HG03280 (cell line): ENCODE measurements at regions not wholly inside any gene's neighbourhood (a gene's known extent, or its start where the extent isn't known, plus 50 kb on each side); places are given as distances from the start of the nearest gene placed in this dataset.
"Not testable (repeated sequence)": the region's sequence is repeated elsewhere in the genome, so short reads cannot be mapped to it uniquely, and the experiment has no call there.

Experiments used
- ATAC-seq: cut with Tn5 transposase; IDR thresholded peaks from one replicate; pipeline ENCODE4 v1.9.1; 2021; ENCODE audit warnings: mild to moderate bottlenecking, moderate library complexity; ENCODE audit not compliant: unreplicated experiment

DNA sequence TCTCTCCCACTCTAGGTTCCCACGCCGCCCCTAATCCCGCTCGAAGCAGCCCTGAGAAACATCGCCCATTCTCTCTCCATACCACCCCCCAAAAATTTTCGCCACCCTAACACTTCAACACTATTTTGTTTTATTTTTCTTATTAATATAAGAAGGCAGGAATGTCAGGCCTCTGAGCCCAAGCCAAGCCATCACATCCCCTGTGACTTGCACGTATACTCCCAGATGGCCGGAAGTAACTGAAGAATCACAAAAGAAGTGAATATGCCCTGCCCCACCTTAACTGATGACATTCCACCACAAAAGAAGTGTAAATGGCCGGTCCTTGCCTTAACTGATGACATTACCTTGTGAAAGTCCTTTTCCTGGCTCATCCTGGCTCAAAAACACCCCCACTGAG lies 127.2 kb upstream of the ADCY2 start:
- not testable (repeated sequence) for ATAC-seq

- ATAC-seq = no peak
Observed at GRCh38 chr5:7269591-7270274, 126.2 kb upstream of the ADCY2 start.

- no peak for ATAC-seq
Observed at GRCh38 chr5:7271435-7272084, 124.4 kb upstream of the ADCY2 start.

GRCh38 chr5:7272408-7272965 lies 123.5 kb upstream of the ADCY2 start:
- no peak for ATAC-seq

GRCh38 chr5:7274203-7274602 lies 121.7 kb upstream of the ADCY2 start:
- no peak for ATAC-seq

- not testable (repeated sequence) for ATAC-seq
Observed at GRCh38 chr5:7289634-7290033, 106.3 kb upstream of the ADCY2 start.

DNA sequence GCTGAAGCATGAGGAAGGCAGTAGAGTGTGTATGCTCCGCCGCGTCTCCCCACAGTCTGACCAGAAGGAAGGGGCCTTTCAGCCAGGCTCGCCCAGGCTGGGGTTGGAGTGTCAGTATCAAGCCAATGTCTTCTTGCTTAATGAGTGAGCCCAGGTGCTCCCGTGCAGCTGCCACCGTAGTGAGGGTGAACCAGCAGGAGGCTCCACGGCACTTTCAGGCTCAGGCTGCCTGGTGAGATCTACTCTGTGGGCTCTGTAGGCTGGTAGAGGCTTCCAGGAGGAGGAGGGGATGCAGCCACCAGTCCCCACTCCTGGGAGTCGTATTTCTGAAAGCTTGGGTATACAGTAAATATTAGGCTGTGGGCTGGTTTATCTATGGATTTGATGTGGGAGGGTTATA lies 98.1 kb upstream of the ADCY2 start:
- not testable (repeated sequence) for ATAC-seq

DNA sequence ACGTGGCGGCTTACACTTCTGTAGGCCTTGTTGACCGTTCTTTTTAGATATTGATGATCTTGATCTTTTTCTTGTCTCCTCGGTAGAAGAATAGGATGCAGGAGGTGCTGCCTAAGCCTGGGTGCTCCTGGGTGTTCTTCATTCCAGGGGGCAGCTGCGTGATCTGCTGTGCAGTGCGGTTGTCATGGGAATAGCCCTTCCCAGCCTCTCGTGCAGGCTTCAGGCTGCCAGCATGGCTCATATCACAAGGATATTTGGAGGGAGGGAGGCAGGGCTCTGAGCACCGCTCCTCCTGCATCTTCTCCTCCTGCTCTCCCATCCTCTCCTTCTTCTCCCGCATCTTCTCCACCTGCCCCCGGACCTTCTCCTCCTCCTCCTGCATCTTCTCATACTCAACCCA lies 96.2 kb upstream of the ADCY2 start:
- ATAC-seq = not testable (repeated sequence)

DNA sequence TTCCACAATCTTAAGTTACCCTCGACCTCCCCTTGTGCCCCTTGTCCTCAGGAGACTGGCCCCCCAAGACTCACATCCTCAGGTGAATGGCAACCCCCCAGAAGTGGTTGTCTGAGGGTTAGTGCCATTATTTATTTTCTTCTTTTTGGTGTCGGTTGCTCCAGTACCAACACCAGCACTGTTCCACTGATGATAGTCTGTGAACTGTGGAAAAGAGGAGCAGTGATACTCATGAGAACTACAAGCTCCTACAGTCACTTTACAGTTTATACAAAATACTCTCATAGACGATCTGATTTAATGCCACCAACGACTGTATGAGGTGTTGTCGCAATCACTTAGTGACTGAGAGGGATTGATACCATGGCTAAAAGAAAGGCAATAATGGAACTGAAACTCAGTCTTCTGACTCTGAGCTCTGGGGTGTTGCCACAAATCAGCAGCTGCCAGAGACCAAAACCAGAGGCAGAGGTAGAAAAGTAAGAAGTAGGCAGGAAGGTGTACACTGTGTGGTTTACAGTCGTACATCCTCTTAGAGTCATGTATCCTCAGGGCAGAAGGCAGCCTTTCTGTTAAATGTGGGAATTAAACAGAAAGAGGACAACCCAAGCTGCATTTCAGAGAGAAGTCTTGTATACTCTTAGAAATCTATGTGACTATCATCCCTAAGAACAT lies 90.8 kb upstream of the ADCY2 start:
- ATAC-seq = not testable (repeated sequence)

GRCh38 chr5:7306556-7306955 lies 89.4 kb upstream of the ADCY2 start:
- ATAC-seq = not testable (repeated sequence)

GRCh38 chr5:7307709-7308108 lies 88.2 kb upstream of the ADCY2 start:
- not testable (repeated sequence) for ATAC-seq

GRCh38 chr5:7309715-7310114 lies 86.2 kb upstream of the ADCY2 start:
- not testable (repeated sequence) for ATAC-seq

DNA sequence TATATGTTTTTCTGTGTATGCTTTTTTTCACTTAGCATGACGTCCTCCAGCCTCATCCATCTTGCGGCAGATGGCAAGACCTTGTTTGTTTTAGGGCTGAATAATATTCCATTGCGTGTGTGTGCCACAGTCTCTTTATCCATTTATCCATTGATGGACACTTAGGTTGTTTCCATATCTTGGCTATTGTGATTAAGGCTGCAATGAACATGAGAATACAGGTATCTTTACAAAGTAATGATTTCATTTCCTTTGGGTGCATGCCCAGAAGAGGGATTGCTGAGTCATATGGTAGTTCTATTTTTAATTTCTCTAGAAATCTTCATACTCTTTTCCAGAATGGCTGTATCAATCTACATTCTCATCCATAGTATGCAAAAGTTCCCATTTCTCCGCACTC lies 85.3 kb upstream of the ADCY2 start:
- ATAC-seq = not testable (repeated sequence)

DNA sequence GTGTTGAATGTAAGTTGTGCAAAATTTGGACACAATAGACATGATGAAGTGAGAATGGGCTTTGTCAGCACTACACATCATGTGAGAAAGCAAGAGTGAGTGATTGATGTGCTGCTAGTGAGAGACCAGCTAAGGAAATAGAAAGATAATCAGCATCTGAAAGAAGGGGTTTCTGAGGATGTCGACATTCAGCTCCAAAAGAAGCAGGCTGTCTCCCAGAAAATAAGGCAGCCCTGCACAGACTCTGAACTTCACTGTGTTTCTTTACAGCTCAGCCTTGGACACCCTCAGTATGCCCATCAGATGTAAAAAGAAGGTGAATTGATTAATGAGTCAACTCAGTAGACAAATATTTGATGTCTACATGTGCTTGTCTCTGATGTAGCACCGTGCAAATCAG lies 80.8 kb upstream of the ADCY2 start:
- no peak for ATAC-seq

DNA sequence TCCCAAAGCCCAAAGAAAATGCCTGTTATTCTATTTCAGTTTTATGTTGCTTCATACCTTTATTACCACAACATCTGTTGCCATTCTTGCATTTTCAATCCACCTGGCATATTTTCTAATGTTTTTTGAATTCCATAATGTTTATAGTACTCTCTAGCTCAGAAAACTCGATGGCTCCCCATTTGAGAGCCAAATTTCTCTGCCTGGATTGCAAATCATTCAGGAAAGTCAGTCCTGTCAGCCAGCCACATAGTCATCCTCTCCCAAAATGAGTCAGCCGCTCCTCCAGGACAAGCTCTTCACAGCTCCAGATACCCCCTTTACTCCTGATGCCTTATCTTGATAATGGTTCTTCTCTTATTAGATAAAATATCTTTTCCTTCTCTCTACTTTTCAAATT lies 78.2 kb upstream of the ADCY2 start:
- no peak for ATAC-seq

GRCh38 chr5:7320701-7321301 lies 75.1 kb upstream of the ADCY2 start:
- ATAC-seq = no peak

GRCh38 chr5:7321724-7322123 lies 74.2 kb upstream of the ADCY2 start:
- no peak for ATAC-seq

- ATAC-seq = no peak
Observed at GRCh38 chr5:7324919-7325318, 71.0 kb upstream of the ADCY2 start.

GRCh38 chr5:7325975-7326913 lies 69.7 kb upstream of the ADCY2 start:
- ATAC-seq = no peak

DNA sequence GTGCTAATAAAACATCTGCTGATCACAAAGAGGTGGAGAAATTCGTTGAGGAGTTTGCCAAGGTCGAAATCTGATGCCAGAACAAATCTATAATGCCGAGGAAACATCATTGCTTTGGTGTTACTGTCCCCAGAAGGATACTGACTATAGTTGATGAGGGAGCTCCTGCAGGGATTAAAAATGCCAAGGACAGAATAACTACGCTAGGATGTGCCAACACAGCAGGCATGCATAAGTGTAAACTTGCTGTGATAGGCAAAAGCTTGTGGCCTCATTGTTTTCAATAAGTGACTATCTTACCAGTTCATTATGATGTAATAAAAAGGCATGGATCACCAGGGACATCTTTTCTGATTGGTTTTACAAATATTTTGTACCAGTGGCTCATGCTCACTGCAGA lies 66.8 kb upstream of the ADCY2 start:
- ATAC-seq = no peak
